ENCODE measurements at regions not wholly inside any gene's neighbourhood (a gene's known extent, or its start where the extent isn't known, plus 50 kb on each side); places are given as distances from the start of the nearest gene placed in this dataset.

DNA sequence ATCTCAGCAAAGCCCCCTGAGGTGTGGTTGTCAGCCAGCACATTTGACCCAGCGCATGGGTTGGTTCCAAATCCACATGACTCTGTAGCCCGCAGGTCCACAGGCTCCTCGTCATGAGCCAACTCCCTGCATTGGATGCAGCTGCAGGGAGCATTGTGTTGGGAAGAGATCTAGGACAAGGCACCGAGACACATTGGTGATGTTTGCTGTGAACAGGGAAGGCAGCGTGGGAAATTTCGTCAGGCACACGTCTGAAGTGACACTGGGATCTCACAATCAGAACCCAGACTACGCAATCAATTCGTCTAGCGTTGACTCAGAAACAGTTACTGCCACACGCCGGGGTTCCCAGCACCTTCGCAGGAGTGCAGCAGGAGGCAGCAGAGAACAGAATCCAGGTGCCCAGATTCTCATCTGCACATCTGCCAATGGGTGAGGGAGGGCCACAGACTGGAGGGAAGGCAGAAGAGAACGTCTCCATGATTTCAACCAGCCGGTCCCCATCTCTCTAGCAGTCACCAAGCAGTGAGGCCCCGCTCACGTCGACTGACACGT lies 177.0 kb downstream of the TTLL2 start (continued):
- TF ChIP-seq, protein P1, sequence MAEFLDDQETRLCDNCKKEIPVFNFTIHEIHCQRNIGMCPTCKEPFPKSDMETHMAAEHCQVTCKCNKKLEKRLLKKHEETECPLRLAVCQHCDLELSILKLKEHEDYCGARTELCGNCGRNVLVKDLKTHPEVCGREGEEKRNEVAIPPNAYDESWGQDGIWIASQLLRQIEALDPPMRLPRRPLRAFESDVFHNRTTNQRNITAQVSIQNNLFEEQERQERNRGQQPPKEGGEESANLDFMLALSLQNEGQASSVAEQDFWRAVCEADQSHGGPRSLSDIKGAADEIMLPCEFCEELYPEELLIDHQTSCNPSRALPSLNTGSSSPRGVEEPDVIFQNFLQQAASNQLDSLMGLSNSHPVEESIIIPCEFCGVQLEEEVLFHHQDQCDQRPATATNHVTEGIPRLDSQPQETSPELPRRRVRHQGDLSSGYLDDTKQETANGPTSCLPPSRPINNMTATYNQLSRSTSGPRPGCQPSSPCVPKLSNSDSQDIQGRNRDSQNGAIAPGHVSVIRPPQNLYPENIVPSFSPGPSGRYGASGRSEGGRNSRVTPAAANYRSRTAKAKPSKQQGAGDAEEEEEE (CRISPR knock-in tag; IDR thresholded peaks at IDR 0.05; ENCODE audit: borderline replicate concordance) = no peak
- TF ChIP-seq, protein P2, sequence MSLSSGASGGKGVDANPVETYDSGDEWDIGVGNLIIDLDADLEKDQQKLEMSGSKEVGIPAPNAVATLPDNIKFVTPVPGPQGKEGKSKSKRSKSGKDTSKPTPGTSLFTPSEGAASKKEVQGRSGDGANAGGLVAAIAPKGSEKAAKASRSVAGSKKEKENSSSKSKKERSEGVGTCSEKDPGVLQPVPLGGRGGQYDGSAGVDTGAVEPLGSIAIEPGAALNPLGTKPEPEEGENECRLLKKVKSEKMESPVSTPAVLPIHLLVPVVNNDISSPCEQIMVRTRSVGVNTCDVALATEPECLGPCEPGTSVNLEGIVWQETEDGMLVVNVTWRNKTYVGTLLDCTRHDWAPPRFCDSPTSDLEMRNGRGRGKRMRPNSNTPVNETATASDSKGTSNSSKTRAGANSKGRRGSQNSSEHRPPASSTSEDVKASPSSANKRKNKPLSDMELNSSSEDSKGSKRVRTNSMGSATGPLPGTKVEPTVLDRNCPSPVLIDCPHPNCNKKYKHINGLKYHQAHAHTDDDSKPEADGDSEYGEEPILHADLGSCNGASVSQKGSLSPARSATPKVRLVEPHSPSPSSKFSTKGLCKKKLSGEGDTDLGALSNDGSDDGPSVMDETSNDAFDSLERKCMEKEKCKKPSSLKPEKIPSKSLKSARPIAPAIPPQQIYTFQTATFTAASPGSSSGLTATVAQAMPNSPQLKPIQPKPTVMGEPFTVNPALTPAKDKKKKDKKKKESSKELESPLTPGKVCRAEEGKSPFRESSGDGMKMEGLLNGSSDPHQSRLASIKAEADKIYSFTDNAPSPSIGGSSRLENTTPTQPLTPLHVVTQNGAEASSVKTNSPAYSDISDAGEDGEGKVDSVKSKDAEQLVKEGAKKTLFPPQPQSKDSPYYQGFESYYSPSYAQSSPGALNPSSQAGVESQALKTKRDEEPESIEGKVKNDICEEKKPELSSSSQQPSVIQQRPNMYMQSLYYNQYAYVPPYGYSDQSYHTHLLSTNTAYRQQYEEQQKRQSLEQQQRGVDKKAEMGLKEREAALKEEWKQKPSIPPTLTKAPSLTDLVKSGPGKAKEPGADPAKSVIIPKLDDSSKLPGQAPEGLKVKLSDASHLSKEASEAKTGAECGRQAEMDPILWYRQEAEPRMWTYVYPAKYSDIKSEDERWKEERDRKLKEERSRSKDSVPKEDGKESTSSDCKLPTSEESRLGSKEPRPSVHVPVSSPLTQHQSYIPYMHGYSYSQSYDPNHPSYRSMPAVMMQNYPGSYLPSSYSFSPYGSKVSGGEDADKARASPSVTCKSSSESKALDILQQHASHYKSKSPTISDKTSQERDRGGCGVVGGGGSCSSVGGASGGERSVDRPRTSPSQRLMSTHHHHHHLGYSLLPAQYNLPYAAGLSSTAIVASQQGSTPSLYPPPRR (CRISPR knock-in tag; IDR thresholded peaks at IDR 0.05; ENCODE audit: borderline replicate concordance) = no peak
- TF ChIP-seq ZNF740 (CRISPR knock-in tag; IDR thresholded peaks at IDR 0.05) = no peak
- no peak for TF ChIP-seq RFX5 (IDR thresholded peaks at IDR 0.05; ENCODE audit: low read depth, low read length)
- TF ChIP-seq ZSCAN21 (CRISPR knock-in tag; IDR thresholded peaks at IDR 0.05; ENCODE audit: borderline replicate concordance) = no peak; the same call in 1 of the 2 replicates
- TF ChIP-seq RAD21 (CRISPR knock-in tag; IDR thresholded peaks at IDR 0.05) = peak; percentile 98
- no peak for TF ChIP-seq ZNF746 (CRISPR knock-in tag; IDR thresholded peaks at IDR 0.05)
- no peak for TF ChIP-seq ATF7-NPFF (CRISPR knock-in tag; IDR thresholded peaks at IDR 0.05; ENCODE audit: low read depth)
- TF ChIP-seq ZNF354B (CRISPR knock-in tag; IDR thresholded peaks at IDR 0.05) = no peak
- TF ChIP-seq PRDM15 (CRISPR knock-in tag; IDR thresholded peaks at IDR 0.05) = no peak
- no peak for TF ChIP-seq ZNF33A (CRISPR knock-in tag; IDR thresholded peaks at IDR 0.05; ENCODE audit: borderline replicate concordance)
- TF ChIP-seq TERF1 (CRISPR knock-in tag; IDR thresholded peaks at IDR 0.05) = no peak
- TF ChIP-seq SPEN (CRISPR knock-in tag; IDR thresholded peaks at IDR 0.05; ENCODE audit: low read depth) = 0 out of 2 replicates have a peak, but pooled peaks have one; percentile 53
- TF ChIP-seq, protein P3, sequence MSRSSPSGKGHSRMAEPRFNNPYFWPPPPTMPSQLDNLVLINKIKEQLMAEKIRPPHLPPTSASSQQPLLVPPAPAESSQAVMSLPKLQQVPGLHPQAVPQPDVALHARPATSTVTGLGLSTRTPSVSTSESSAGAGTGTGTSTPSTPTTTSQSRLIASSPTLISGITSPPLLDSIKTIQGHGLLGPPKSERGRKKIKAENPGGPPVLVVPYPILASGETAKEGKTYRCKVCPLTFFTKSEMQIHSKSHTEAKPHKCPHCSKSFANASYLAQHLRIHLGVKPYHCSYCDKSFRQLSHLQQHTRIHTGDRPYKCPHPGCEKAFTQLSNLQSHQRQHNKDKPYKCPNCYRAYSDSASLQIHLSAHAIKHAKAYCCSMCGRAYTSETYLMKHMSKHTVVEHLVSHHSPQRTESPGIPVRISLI (CRISPR knock-in tag; IDR thresholded peaks at IDR 0.05; ENCODE audit: borderline replicate concordance) = no peak
- no peak for TF ChIP-seq PLRG1 (conservative IDR thresholded peaks at IDR 0.05)
- peak; percentile 43; the same call in 1 of the 2 replicates for TF ChIP-seq HDAC2 (CRISPR knock-in tag; IDR thresholded peaks at IDR 0.05)
